ENCODE measurements at regions not wholly inside any gene's neighbourhood (a gene's known extent, or its start where the extent isn't known, plus 50 kb on each side); places are given as distances from the start of the nearest gene placed in this dataset.
"Not testable (repeated sequence)": the region's sequence is repeated elsewhere in the genome, so short reads cannot be mapped to it uniquely, and the experiment has no call there.

GRCh38 chr20:47914792-47915191 is 129.5 kb upstream of the SULF2 start:
- peaks cover 38% of the 10 kb centered on the region for H3K9me3 Mint-ChIP-seq
- peaks cover 8% of the 10 kb centered on the region for H3K4me1 Mint-ChIP-seq
- 100% methylated on average over 1 of the region's 1 CpG; no CpG with 5 or more reads in 1 of the 2 experiments for WGBS, 2 experiments (ENCODE audit: insufficient coverage in 1 of 2, insufficient read length in 1 of 2)
- no peak overlapping the region for H3K4me3 Mint-ChIP-seq
- Histone ChIP-seq H3K36me3 (ENCODE audit: control insufficient read depth, insufficient read depth, low read length) (no peaks in the 10 kb centered on the region), H3K9me3 (ENCODE audit: control insufficient read depth, low read length) (peaks cover 45% of the 10 kb centered on the region), H3K27me3 (ENCODE audit: control insufficient read depth, insufficient read depth, low read length, poor library complexity, severe bottlenecking) (no peaks in the 10 kb centered on the region), H3K27ac (ENCODE audit: low read depth, low read length) (no peak overlapping the region), H3K4me3 (ENCODE audit: low read length) (no peak overlapping the region), H3K9ac (ENCODE audit: extremely low read depth, low read length, poor library complexity, severe bottlenecking) (no peak overlapping the region), H3K4me1 (ENCODE audit: control insufficient read depth, insufficient read depth, low read length) (no peaks in the 10 kb centered on the region)
- TF ChIP-seq CTCF (conservative IDR thresholded peaks at IDR 0.05) = no peak
- peaks cover 4% of the 10 kb centered on the region for H3K27me3 Mint-ChIP-seq (ENCODE audit: insufficient read depth)
- peaks cover 8% of the 10 kb centered on the region for H3K36me3 Mint-ChIP-seq (ENCODE audit: low read depth)
- H3K27ac Mint-ChIP-seq = no peak overlapping the region
- no peak for DNase-seq

- not testable (repeated sequence) for H3K4me3 Mint-ChIP-seq; H3K36me3 Mint-ChIP-seq (ENCODE audit: low read depth); H3K27me3 ChIP-seq (ENCODE audit: control insufficient read depth, insufficient read depth, low read length, poor library complexity, severe bottlenecking); H3K27me3 Mint-ChIP-seq (ENCODE audit: insufficient read depth); H3K4me3 ChIP-seq (ENCODE audit: low read length); H3K36me3 ChIP-seq (ENCODE audit: control insufficient read depth, insufficient read depth, low read length); DNase-seq; H3K9ac ChIP-seq (ENCODE audit: extremely low read depth, low read length, poor library complexity, severe bottlenecking); H3K27ac Mint-ChIP-seq; H3K27ac ChIP-seq (ENCODE audit: low read depth, low read length); H3K4me1 ChIP-seq (ENCODE audit: control insufficient read depth, insufficient read depth, low read length)
- H3K4me1 Mint-ChIP-seq = peaks cover 16% of the 10 kb centered on the region
- H3K9me3 Mint-ChIP-seq = peaks cover 23% of the 10 kb centered on the region
- H3K9me3 ChIP-seq (ENCODE audit: control insufficient read depth, low read length) = peaks cover 26% of the 10 kb centered on the region
- 89 to 91% methylated on average over 9 to 12 of the region's 12 CpGs for WGBS, 2 experiments (ENCODE audit: insufficient coverage in 1 of 2, insufficient read length in 1 of 2)
Observed at GRCh38 chr20:47912786-47913501, 127.7 kb upstream of the SULF2 start.

- 81% methylated on average over 8 of the region's 8 CpGs; no CpG with 5 or more reads in 1 of the 2 experiments for WGBS, 2 experiments (ENCODE audit: insufficient coverage in 1 of 2, insufficient read length in 1 of 2)
- peaks cover 15% of the 10 kb centered on the region for H3K9me3 Mint-ChIP-seq
- H3K4me3 Mint-ChIP-seq; H3K36me3 Mint-ChIP-seq (ENCODE audit: low read depth); H3K4me3 ChIP-seq (ENCODE audit: low read length); H3K27me3 Mint-ChIP-seq (ENCODE audit: insufficient read depth); H3K4me1 ChIP-seq (ENCODE audit: control insufficient read depth, insufficient read depth, low read length); H3K9ac ChIP-seq (ENCODE audit: extremely low read depth, low read length, poor library complexity, severe bottlenecking); H3K27me3 ChIP-seq (ENCODE audit: control insufficient read depth, insufficient read depth, low read length, poor library complexity, severe bottlenecking); H3K27ac ChIP-seq (ENCODE audit: low read depth, low read length); DNase-seq; H3K36me3 ChIP-seq (ENCODE audit: control insufficient read depth, insufficient read depth, low read length): not testable (repeated sequence)
- peaks cover 18% of the 10 kb centered on the region for H3K4me1 Mint-ChIP-seq
- peaks cover 18% of the 10 kb centered on the region for H3K9me3 ChIP-seq (ENCODE audit: control insufficient read depth, low read length)
- peak overlapping the region; percentile 33 for H3K27ac Mint-ChIP-seq
Observed at GRCh38 chr20:47912165-47912564, 126.9 kb upstream of the SULF2 start.

GRCh38 chr20:47909696-47910369 is 124.6 kb upstream of the SULF2 start:
- not testable (repeated sequence) for H3K27me3 ChIP-seq (ENCODE audit: control insufficient read depth, insufficient read depth, low read length, poor library complexity, severe bottlenecking); DNase-seq; H3K36me3 ChIP-seq (ENCODE audit: control insufficient read depth, insufficient read depth, low read length); H3K4me3 Mint-ChIP-seq; H3K4me3 ChIP-seq (ENCODE audit: low read length); H3K36me3 Mint-ChIP-seq (ENCODE audit: low read depth); H3K27ac ChIP-seq (ENCODE audit: low read depth, low read length); H3K9me3 Mint-ChIP-seq; H3K9ac ChIP-seq (ENCODE audit: extremely low read depth, low read length, poor library complexity, severe bottlenecking); H3K4me1 ChIP-seq (ENCODE audit: control insufficient read depth, insufficient read depth, low read length); H3K9me3 ChIP-seq (ENCODE audit: control insufficient read depth, low read length); H3K27me3 Mint-ChIP-seq (ENCODE audit: insufficient read depth)
- 80 to 92% methylated on average over 2 to 12 of the region's 12 CpGs for WGBS, 2 experiments (ENCODE audit: insufficient coverage in 1 of 2, insufficient read length in 1 of 2)
- Mint-ChIP-seq H3K4me1 (peaks cover 18% of the 10 kb centered on the region), H3K27ac (peak overlapping the region; percentile 52)

GRCh38 chr20:47908361-47909035 is 123.2 kb upstream of the SULF2 start:
- not testable (repeated sequence) for H3K4me1 ChIP-seq (ENCODE audit: control insufficient read depth, insufficient read depth, low read length); H3K4me3 Mint-ChIP-seq; H3K9me3 ChIP-seq (ENCODE audit: control insufficient read depth, low read length); H3K9ac ChIP-seq (ENCODE audit: extremely low read depth, low read length, poor library complexity, severe bottlenecking); H3K27ac ChIP-seq (ENCODE audit: low read depth, low read length); H3K4me3 ChIP-seq (ENCODE audit: low read length); H3K27me3 ChIP-seq (ENCODE audit: control insufficient read depth, insufficient read depth, low read length, poor library complexity, severe bottlenecking); H3K36me3 ChIP-seq (ENCODE audit: control insufficient read depth, insufficient read depth, low read length); H3K9me3 Mint-ChIP-seq; H3K27me3 Mint-ChIP-seq (ENCODE audit: insufficient read depth); H3K36me3 Mint-ChIP-seq (ENCODE audit: low read depth); DNase-seq; H3K27ac Mint-ChIP-seq
- peaks cover 18% of the 10 kb centered on the region for H3K4me1 Mint-ChIP-seq
- 66 to 69% methylated on average over 4 to 15 of the region's 15 CpGs for WGBS, 2 experiments (ENCODE audit: insufficient coverage in 1 of 2, insufficient read length in 1 of 2)

- not testable (repeated sequence) for H3K4me1 ChIP-seq (ENCODE audit: control insufficient read depth, insufficient read depth, low read length); H3K27me3 Mint-ChIP-seq (ENCODE audit: insufficient read depth); DNase-seq; H3K9me3 Mint-ChIP-seq; H3K27ac ChIP-seq (ENCODE audit: low read depth, low read length); H3K9ac ChIP-seq (ENCODE audit: extremely low read depth, low read length, poor library complexity, severe bottlenecking); H3K9me3 ChIP-seq (ENCODE audit: control insufficient read depth, low read length); H3K4me3 Mint-ChIP-seq; H3K36me3 ChIP-seq (ENCODE audit: control insufficient read depth, insufficient read depth, low read length); H3K4me3 ChIP-seq (ENCODE audit: low read length); H3K36me3 Mint-ChIP-seq (ENCODE audit: low read depth); H3K27ac Mint-ChIP-seq; H3K27me3 ChIP-seq (ENCODE audit: control insufficient read depth, insufficient read depth, low read length, poor library complexity, severe bottlenecking)
- peaks cover 18% of the 10 kb centered on the region for H3K4me1 Mint-ChIP-seq
- WGBS, 2 experiments (ENCODE audit: insufficient coverage in 1 of 2, insufficient read length in 1 of 2) = 82 to 87% methylated on average over 6 to 7 of the region's 7 CpGs
Observed at GRCh38 chr20:47907951-47908350, 122.7 kb upstream of the SULF2 start.
